ENCODE measurements at regions not wholly inside any gene's neighbourhood (a gene's known extent, or its start where the extent isn't known, plus 50 kb on each side); places are given as distances from the start of the nearest gene placed in this dataset.
"Not testable (repeated sequence)": the region's sequence is repeated elsewhere in the genome, so short reads cannot be mapped to it uniquely, and the experiment has no call there.

- no peak overlapping the region for H3K4me3 ChIP-seq
- H3K27me3 ChIP-seq (replicated peaks; ENCODE audit: insufficient read depth) = no peaks in the 10 kb centered on the region
- DNase-seq (ENCODE audit: low spot score) (no peak), ATAC-seq (ENCODE audit: insufficient number of reproducible peaks, low FRiP score, low read depth) (no peak)
- no peaks in the 10 kb centered on the region for H3K9me3 ChIP-seq
- H3K27ac ChIP-seq = no peak overlapping the region
- H3K4me1 ChIP-seq (ENCODE audit: control insufficient read depth in 1 of 2, low read depth in 2 of 2) = no peaks in the 10 kb centered on the region
- TF ChIP-seq CTCF (IDR thresholded peaks at IDR 0.05) = no peak
- H3K36me3 ChIP-seq = no peaks in the 10 kb centered on the region
Observed at GRCh38 chr4:112747036-112747435, 110.1 kb downstream of the LARP7 start.

GRCh38 chr4:112748352-112748878 lies 111.5 kb downstream of the LARP7 start:
- H3K4me1 ChIP-seq (ENCODE audit: control insufficient read depth in 1 of 2, low read depth in 2 of 2) = no peaks in the 10 kb centered on the region
- no peak overlapping the region for H3K4me3 ChIP-seq
- H3K27ac ChIP-seq = no peak overlapping the region
- no peaks in the 10 kb centered on the region for H3K27me3 ChIP-seq (replicated peaks; ENCODE audit: insufficient read depth)
- TF ChIP-seq CTCF (IDR thresholded peaks at IDR 0.05) = no peak
- H3K36me3 ChIP-seq = no peaks in the 10 kb centered on the region
- no peaks in the 10 kb centered on the region for H3K9me3 ChIP-seq
- ATAC-seq (ENCODE audit: insufficient number of reproducible peaks, low FRiP score, low read depth) (no peak), DNase-seq (ENCODE audit: low spot score) (no peak)

- H3K4me1 ChIP-seq (ENCODE audit: control insufficient read depth in 1 of 2, low read depth in 2 of 2) = not testable (repeated sequence)
Observed at GRCh38 chr4:112750749-112751148, 113.8 kb downstream of the LARP7 start.

GRCh38 chr4:112751447-112751846 lies 114.5 kb downstream of the LARP7 start:
- ATAC-seq (ENCODE audit: insufficient number of reproducible peaks, low FRiP score, low read depth) = no peak
- no peaks in the 10 kb centered on the region for H3K27me3 ChIP-seq (replicated peaks; ENCODE audit: insufficient read depth)
- TF ChIP-seq CTCF (IDR thresholded peaks at IDR 0.05) = no peak
- no peak for DNase-seq (ENCODE audit: low spot score)
- H3K36me3 ChIP-seq = no peaks in the 10 kb centered on the region
- H3K4me3 ChIP-seq = no peak overlapping the region
- no peaks in the 10 kb centered on the region for H3K4me1 ChIP-seq (ENCODE audit: control insufficient read depth in 1 of 2, low read depth in 2 of 2)
- no peak overlapping the region for H3K27ac ChIP-seq
- H3K9me3 ChIP-seq = no peaks in the 10 kb centered on the region

More at GRCh38 chr4:112750749-112751148, 113.8 kb downstream of the LARP7 start:
- not testable (repeated sequence) for H3K4me3 ChIP-seq; H3K27me3 ChIP-seq (replicated peaks; ENCODE audit: insufficient read depth); DNase-seq (ENCODE audit: low spot score); H3K36me3 ChIP-seq; H3K27ac ChIP-seq; ATAC-seq (ENCODE audit: insufficient number of reproducible peaks, low FRiP score, low read depth); H3K9me3 ChIP-seq

- no peaks in the 10 kb centered on the region for H3K27me3 ChIP-seq (replicated peaks; ENCODE audit: insufficient read depth)
- H3K4me3 ChIP-seq = no peak overlapping the region
- ATAC-seq (ENCODE audit: insufficient number of reproducible peaks, low FRiP score, low read depth) = no peak
- no peak overlapping the region for H3K27ac ChIP-seq
- H3K36me3 ChIP-seq = no peaks in the 10 kb centered on the region
- no peak for DNase-seq (ENCODE audit: low spot score)
- no peak for TF ChIP-seq CTCF (IDR thresholded peaks at IDR 0.05)
- H3K9me3 ChIP-seq = no peaks in the 10 kb centered on the region
- H3K4me1 ChIP-seq (ENCODE audit: control insufficient read depth in 1 of 2, low read depth in 2 of 2) = no peaks in the 10 kb centered on the region
Observed at GRCh38 chr4:112752061-112752460, 115.1 kb downstream of the LARP7 start.

GRCh38 chr4:112752510-112752909 lies 115.6 kb downstream of the LARP7 start:
- ATAC-seq (ENCODE audit: insufficient number of reproducible peaks, low FRiP score, low read depth) = no peak
- no peaks in the 10 kb centered on the region for H3K4me1 ChIP-seq (ENCODE audit: control insufficient read depth in 1 of 2, low read depth in 2 of 2)
- TF ChIP-seq CTCF (IDR thresholded peaks at IDR 0.05) = no peak
- no peaks in the 10 kb centered on the region for H3K9me3 ChIP-seq
- DNase-seq (ENCODE audit: low spot score) = no peak
- H3K36me3 ChIP-seq = no peaks in the 10 kb centered on the region
- no peaks in the 10 kb centered on the region for H3K27me3 ChIP-seq (replicated peaks; ENCODE audit: insufficient read depth)
- no peak overlapping the region for H3K27ac ChIP-seq
- H3K4me3 ChIP-seq = no peak overlapping the region
